ENCODE measurements at regions not wholly inside any gene's neighbourhood (a gene's known extent, or its start where the extent isn't known, plus 50 kb on each side); places are given as distances from the start of the nearest gene placed in this dataset.
"Not testable (repeated sequence)": the region's sequence is repeated elsewhere in the genome, so short reads cannot be mapped to it uniquely, and the experiment has no call there.

DNA sequence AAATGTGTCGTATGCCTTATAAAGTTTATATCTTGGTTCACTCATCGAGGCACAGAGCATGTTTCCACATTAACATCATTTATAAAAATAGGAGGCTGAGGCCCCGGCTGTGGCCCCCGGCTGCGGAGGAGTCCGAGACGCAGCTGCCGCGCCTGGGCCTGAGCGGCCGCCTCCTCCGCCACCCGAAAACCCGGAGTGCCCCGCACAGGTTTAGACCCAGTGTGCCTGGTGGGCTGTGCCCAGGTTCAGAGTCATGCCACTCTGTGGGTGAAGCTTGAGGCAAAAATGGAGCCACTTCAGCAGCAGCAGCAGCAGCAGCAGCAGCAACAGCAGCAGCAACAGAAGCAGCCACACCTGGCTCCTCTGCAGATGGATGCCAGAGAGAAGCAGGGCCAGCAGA is 299.2 kb upstream of the ADGRL2 start:
- H3K9me3 ChIP-seq (ENCODE audit: low read length); DNase-seq (ENCODE audit: low spot score); H4K20me1 ChIP-seq (ENCODE audit: insufficient read depth, low read length); CTCF ChIA-PET (ENCODE audit: unreplicated experiment); H3K27ac ChIP-seq (ENCODE audit: low read depth, low read length, poor library complexity, severe bottlenecking); H2AFZ ChIP-seq (ENCODE audit: low read length); POLR2A ChIA-PET; H3K4me2 ChIP-seq (ENCODE audit: low read length); H3K79me2 ChIP-seq (ENCODE audit: insufficient read depth, low read depth, low read length); H3K36me3 ChIP-seq (ENCODE audit: insufficient read depth, low read length); BruUV-seq (replicated peaks); intact Hi-C loops (cut with micrococcal nuclease; ENCODE audit: unreplicated experiment); H3K9me2 ChIP-seq (ENCODE audit: insufficient read depth, low read length); H3K4me3 ChIP-seq (ENCODE audit: low read depth, low read length, poor library complexity, severe bottlenecking): not testable (repeated sequence)
- peaks cover 10% of the 10 kb centered on the region for H3K4me1 ChIP-seq (ENCODE audit: insufficient read depth, low read length, poor library complexity, severe bottlenecking)

DNA sequence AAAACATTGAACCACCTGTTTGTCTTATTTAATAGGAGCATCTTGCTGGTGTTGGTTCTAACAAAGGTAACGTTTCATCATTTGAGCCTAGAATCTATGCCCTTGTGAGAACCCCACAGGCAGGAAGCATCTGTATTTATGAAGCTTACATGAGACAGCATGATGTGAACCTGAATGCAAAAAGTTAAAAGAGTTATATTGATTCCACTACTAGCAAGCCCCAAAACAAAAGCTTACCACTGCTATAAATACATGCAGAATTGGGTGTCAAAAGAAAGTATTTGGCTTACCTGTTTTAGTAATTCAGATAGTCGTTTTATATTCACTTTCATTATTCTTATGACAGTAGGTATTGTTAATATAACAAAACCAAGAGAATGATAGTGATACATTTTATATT is 301.2 kb upstream of the ADGRL2 start:
- H3K4me3 ChIP-seq (ENCODE audit: low read depth, low read length, poor library complexity, severe bottlenecking), result no peak overlapping the region
- no peak overlapping the region for H2AFZ ChIP-seq (ENCODE audit: low read length)
- H3K4me2 ChIP-seq (ENCODE audit: low read length), result no peak overlapping the region
- no peaks in the 10 kb centered on the region for H3K79me2 ChIP-seq (ENCODE audit: insufficient read depth, low read depth, low read length)
- H3K36me3 ChIP-seq (ENCODE audit: insufficient read depth, low read length), result no peaks in the 10 kb centered on the region
- ChIA-PET POLR2A (interaction anchor here (0.9 kb wide), 1 partner anchor 9 kb away, joined by 3 read pairs; no protein-coding TSS in a partner anchor), CTCF (ENCODE audit: unreplicated experiment) (no interaction called here)
- no peaks in the 10 kb centered on the region for H3K9me2 ChIP-seq (ENCODE audit: insufficient read depth, low read length)
- intact Hi-C loops (cut with micrococcal nuclease; ENCODE audit: unreplicated experiment), result no loop called here
- no peak overlapping the region for H3K27ac ChIP-seq (ENCODE audit: low read depth, low read length, poor library complexity, severe bottlenecking)
- H3K4me1 ChIP-seq (ENCODE audit: insufficient read depth, low read length, poor library complexity, severe bottlenecking), result no peaks in the 10 kb centered on the region
- no peak for DNase-seq (ENCODE audit: low spot score)
- H4K20me1 ChIP-seq (ENCODE audit: insufficient read depth, low read length), result no peaks in the 10 kb centered on the region
- TF ChIP-seq EZH2phosphoT487 (IDR thresholded peaks at IDR 0.05; ENCODE audit: borderline replicate concordance, low read depth, low read length), result no peak
- TF ChIP-seq, protein P1, sequence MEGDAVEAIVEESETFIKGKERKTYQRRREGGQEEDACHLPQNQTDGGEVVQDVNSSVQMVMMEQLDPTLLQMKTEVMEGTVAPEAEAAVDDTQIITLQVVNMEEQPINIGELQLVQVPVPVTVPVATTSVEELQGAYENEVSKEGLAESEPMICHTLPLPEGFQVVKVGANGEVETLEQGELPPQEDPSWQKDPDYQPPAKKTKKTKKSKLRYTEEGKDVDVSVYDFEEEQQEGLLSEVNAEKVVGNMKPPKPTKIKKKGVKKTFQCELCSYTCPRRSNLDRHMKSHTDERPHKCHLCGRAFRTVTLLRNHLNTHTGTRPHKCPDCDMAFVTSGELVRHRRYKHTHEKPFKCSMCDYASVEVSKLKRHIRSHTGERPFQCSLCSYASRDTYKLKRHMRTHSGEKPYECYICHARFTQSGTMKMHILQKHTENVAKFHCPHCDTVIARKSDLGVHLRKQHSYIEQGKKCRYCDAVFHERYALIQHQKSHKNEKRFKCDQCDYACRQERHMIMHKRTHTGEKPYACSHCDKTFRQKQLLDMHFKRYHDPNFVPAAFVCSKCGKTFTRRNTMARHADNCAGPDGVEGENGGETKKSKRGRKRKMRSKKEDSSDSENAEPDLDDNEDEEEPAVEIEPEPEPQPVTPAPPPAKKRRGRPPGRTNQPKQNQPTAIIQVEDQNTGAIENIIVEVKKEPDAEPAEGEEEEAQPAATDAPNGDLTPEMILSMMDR (conservative IDR thresholded peaks at IDR 0.05; ENCODE audit: low read length), result no peak
- BruUV-seq (replicated peaks), result no TSS peak
- H3K9me3 ChIP-seq (ENCODE audit: low read length), result no peaks in the 10 kb centered on the region

DNA sequence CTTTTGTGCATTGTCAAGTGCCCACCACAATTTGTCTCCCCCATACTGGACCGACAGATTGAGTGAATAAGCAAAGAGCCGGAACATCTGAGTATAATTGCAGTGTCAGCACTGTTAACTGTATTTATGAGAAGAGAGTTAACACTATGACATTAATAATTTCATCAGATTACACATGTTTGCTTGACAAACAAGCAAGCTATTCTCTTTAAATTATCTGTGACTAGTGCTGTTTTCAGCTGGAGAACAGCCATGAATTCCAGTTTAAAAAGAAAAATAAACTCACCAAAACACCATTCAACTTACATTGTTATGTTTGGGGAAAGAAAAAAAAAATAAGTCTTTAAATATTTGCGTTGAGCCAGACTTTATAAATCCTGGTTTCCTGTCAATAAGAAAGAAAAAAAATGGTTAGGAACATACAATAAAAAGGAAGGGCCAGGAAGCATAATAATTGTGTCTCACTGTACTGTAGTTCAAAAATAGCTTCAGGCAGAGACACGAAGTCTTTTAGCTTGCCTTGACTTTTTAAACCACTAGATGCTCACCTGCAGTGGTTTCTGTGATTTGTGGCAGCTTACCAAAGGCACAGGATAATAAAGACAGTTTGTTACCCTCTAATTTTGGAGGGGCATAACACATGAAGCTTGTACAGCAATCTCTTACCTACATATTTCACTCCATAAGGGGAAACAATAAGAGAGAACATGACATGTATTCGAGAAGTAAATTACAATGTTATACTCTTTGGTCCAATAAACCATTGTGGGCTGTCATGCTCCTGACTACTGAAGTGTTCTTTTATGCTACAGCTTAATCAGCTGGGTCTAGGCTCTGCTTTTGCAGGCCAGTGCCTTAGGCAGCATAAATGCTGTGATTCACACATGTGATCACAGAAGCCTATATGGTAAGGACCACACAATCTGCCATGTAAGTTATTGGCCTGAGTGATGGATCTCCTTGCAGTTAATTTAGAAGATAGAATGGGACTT is 302.0 kb upstream of the ADGRL2 start:
- TF ChIP-seq, protein P1 (conservative IDR thresholded peaks at IDR 0.05; ENCODE audit: low read length), result no peak
- no peak for TF ChIP-seq EZH2phosphoT487 (IDR thresholded peaks at IDR 0.05; ENCODE audit: borderline replicate concordance, low read depth, low read length)
- no peak overlapping the region for H3K27ac ChIP-seq (ENCODE audit: low read depth, low read length, poor library complexity, severe bottlenecking)
- H3K4me3 ChIP-seq (ENCODE audit: low read depth, low read length, poor library complexity, severe bottlenecking), result no peak overlapping the region
- no peak overlapping the region for H3K4me2 ChIP-seq (ENCODE audit: low read length)
- no peak for DNase-seq (ENCODE audit: low spot score)
- H3K9me3 ChIP-seq (ENCODE audit: low read length), result no peaks in the 10 kb centered on the region
- H3K9me2 ChIP-seq (ENCODE audit: insufficient read depth, low read length), result no peaks in the 10 kb centered on the region
- intact Hi-C loops (cut with micrococcal nuclease; ENCODE audit: unreplicated experiment), result no loop called here
- POLR2A ChIA-PET, result interaction anchor here (0.7 to 0.9 kb wide), 2 partner anchors 10 to 12 kb away, joined by 3 to 4 read pairs; no protein-coding TSS in a partner anchor
- BruUV-seq (replicated peaks), result no TSS peak
- CTCF ChIA-PET (ENCODE audit: unreplicated experiment), result no interaction called here
- no peaks in the 10 kb centered on the region for H3K36me3 ChIP-seq (ENCODE audit: insufficient read depth, low read length)
- H2AFZ ChIP-seq (ENCODE audit: low read length), result no peak overlapping the region
- H4K20me1 ChIP-seq (ENCODE audit: insufficient read depth, low read length), result no peaks in the 10 kb centered on the region
- no peaks in the 10 kb centered on the region for H3K4me1 ChIP-seq (ENCODE audit: insufficient read depth, low read length, poor library complexity, severe bottlenecking)
- H3K79me2 ChIP-seq (ENCODE audit: insufficient read depth, low read depth, low read length), result no peaks in the 10 kb centered on the region
